Activated T-helper 1 cell treated with anti-CD3 and anti-CD28 coated beads, Interleukin-2, amount 50 U/mL, for 16 hours (primary cell): ENCODE measurements at regions not wholly inside any gene's neighbourhood (a gene's known extent, or its start where the extent isn't known, plus 50 kb on each side); places are given as distances from the start of the nearest gene placed in this dataset.

Experiments used
- DNase-seq, 2 donors: peaks; one replicate each; pipeline ENCODE4 v3.0.0-alpha.2; 2020; ENCODE audit warnings: low read depth in 1 of 2, low spot score in 1 of 2

- DNase-seq: no peak
These were observed 287.2 kb downstream of the FOXO1 start for GRCh38 chr13:40379196-40379595.

- no peak for DNase-seq
These were observed 286.5 kb downstream of the FOXO1 start for GRCh38 chr13:40379794-40380578.

DNA sequence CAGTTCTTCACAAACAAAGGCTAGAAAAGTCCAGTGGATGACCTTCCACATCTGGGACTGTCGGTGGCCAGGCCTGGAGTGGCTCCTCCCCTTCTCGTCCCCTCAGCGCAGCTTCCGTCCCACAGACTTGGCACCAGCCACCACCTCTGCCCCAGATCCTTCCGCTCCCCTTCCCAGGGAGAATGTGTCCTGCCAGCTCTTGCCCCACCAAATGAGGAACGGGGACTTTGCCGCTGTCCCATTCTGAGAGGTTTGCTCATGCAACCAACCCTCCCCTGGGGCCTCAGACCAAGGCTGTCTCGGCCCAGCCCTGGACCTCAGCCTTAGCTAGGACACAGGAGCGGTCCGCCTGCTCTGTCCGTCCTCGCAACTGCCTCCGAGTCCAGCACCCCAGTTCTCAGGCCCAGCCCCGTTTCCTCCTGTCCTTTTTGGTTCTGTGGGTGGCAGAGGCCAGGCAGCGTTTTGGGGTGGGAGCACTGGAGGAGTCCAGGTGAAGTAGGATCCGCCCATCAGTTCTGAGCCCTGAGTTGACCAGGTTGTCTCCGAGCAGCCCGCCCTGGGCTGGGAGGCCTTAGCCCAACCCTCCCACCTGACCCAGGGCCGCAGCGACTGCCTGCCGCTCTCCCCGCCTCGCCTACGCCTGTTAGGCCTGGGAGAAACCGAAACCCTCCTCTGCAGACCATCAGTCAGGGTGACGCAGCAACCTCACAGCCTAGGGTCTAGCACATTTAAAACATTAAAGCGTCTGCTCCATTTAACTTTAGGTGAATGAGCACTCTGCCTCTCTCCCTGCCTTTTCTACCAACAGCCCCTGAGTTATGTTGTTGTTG, 284.3 kb downstream of the FOXO1 start:
- no peak for DNase-seq

DNA sequence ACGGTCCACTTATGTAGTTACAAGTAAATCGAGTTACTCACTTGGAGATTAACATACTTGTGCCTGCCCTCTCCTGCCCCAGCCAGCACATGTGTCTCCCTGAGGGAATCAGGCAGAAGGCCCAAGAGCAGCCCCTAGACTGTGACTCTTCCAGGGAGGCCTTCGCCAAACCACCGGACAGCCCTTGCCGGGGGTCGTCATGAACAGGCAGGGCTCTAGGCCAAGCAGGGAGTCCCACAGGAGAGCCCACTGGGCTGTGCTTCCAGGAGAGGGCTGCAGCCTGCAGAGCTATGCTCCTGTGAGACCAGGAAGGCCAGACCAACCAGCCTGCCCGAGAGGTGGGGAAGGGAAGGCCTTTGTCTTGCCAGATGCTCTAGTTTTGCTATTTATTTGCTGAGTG, 283.3 kb downstream of the FOXO1 start:
- DNase-seq: no peak

DNA sequence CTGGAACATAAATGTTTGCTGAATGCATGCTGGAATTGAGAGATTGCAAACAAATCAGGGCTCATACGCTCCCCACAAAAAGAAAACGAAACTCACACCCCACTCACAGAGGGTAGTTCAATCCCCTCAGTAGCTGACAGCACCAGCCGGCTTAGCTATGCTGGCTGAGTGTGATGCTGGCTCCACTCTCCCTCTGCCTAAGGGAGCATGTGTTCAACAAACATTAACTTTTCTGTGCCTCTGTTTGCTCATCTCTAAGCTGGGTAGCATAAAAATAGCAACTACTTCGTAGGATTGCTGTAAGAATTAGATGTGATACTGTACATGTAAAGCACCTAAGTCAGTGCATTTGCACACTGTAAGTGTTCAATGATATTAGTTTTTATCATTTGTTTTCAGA, 282.6 kb downstream of the FOXO1 start:
- DNase-seq: no peak

GRCh38 chr13:40384976-40385857, 281.2 kb downstream of the FOXO1 start:
- DNase-seq: no peak

DNA sequence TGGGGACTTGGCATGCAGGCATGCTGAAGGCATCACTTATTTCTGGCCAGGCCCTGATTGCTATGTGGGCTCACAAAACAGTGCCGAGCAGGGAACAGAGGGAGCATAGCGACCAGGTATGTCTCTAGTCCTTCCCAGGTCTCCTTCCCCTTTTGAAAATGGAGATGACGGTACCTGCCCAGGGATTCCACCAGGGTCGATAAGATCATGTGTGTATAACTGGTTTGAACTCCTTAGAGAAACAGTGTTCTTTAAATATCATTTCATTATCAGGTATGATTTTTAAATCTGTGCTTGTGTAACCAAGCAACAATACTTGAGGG, 280.6 kb downstream of the FOXO1 start:
- no peak for DNase-seq

DNA sequence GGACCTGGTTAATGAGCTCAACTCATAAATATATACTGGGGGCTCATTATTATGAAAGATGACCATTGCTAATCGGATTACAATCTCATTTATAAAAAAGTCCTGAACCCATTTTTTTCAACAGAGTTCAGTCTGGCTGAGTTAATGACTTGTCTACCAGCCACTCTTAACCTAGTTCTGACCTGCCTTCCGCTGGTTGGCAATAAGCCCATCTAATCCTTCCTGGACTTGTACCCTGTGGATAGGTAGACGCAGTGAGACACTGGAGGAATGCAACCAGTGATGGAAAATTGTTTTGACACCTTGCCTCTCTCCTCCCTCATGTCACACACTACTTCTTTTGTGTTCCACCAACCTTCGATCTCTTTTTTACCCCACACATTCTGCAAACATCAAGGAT, 279.9 kb downstream of the FOXO1 start:
- DNase-seq: no peak

- DNase-seq: no peak
These were observed 278.7 kb downstream of the FOXO1 start for GRCh38 chr13:40387775-40388174.

GRCh38 chr13:40388617-40389016, 277.8 kb downstream of the FOXO1 start:
- DNase-seq: peak; percentile 55 to 61

GRCh38 chr13:40389081-40389641, 277.3 kb downstream of the FOXO1 start:
- DNase-seq: peak in 1 of 2 donors; percentile 20

DNA sequence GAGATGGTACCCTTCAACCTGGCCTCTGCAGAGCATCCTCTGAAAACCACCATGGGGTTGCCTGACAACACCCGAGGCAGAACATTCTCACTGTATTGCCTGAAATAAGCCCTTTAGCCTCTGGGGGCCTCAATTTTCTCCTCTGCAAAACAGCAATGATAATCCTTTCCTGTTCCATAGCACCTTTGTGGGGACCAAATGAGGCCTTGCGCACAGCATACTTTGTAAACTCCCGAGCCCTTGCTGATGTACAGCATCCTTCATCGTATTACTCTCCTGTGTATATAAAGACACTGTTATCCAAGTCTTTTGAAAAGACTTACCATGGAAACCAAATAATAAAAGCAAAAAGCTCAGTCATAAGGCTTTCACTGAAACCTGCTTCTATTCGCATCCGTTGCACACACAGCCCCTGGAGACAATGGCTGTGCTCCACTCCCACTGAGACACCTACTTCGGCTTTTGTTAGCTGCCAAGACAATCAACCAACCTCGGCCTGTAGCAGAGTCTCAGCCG, 276.0 kb downstream of the FOXO1 start:
- DNase-seq: no peak

GRCh38 chr13:40391788-40392187, 274.7 kb downstream of the FOXO1 start:
- no peak for DNase-seq

GRCh38 chr13:40394304-40394985, 272.0 kb downstream of the FOXO1 start:
- no peak for DNase-seq

- DNase-seq: no peak
These were observed 268.4 kb downstream of the FOXO1 start for GRCh38 chr13:40398065-40398464.

GRCh38 chr13:40399756-40400155, 266.7 kb downstream of the FOXO1 start:
- DNase-seq: no peak

GRCh38 chr13:40401911-40402776, 264.3 kb downstream of the FOXO1 start:
- DNase-seq: no peak

- DNase-seq: no peak
These were observed 263.5 kb downstream of the FOXO1 start for GRCh38 chr13:40402931-40403431.

GRCh38 chr13:40403509-40404241, 262.8 kb downstream of the FOXO1 start:
- no peak for DNase-seq
